CD4-positive, alpha-beta T cell treated with Interleukin-2 at 100 ng/mL for 4 hours (primary cell): ENCODE measurements at regions not wholly inside any gene's neighbourhood (a gene's known extent, or its start where the extent isn't known, plus 50 kb on each side); places are given as distances from the start of the nearest gene placed in this dataset.

Source experiments
- DNase-seq: peaks from one replicate; pipeline ENCODE4 v3.0.0-alpha.2; 2020; ENCODE audit warnings: low spot score

DNA sequence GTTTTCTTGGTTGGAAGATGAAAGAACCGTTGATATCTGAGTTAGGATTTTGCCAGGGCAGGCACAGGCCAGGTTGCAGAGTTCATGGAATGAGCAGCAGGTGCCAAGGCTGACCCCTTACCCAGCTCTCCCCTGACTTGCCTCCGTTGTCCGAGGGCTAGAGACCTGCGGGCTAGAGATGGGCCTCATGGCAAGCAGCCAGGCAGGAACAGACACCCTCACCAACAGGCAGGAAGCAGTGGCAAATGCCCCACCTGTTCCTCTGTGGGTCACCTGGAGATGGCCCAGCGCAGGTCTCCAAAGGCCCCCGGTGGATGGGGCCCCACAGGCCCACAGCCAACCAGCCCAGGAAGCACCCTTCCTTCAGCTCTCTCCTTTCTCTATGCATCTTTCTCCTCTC, 186.7 kb upstream of the PMEPA1 start:
- no peak for DNase-seq

DNA sequence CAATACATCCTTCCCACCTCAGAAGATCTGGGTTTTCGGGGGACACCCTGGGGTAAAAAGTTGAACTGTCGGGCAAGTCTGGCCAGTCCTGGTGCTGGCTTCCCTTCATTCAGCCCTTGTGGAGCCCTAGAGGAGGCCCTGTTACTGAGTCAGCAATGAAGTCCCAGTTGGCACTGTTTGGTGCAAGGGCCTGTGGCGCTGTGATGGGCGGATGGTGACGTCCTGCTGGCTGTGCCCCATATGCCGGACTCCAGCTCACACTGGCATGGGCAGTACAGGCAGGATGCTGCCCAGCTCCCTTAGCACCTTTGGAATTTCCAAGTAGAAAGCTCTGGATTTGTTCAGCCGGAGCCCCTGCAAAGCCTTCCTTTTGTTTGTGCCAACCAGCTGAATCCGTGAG, 186.2 kb upstream of the PMEPA1 start:
- DNase-seq: no peak

DNA sequence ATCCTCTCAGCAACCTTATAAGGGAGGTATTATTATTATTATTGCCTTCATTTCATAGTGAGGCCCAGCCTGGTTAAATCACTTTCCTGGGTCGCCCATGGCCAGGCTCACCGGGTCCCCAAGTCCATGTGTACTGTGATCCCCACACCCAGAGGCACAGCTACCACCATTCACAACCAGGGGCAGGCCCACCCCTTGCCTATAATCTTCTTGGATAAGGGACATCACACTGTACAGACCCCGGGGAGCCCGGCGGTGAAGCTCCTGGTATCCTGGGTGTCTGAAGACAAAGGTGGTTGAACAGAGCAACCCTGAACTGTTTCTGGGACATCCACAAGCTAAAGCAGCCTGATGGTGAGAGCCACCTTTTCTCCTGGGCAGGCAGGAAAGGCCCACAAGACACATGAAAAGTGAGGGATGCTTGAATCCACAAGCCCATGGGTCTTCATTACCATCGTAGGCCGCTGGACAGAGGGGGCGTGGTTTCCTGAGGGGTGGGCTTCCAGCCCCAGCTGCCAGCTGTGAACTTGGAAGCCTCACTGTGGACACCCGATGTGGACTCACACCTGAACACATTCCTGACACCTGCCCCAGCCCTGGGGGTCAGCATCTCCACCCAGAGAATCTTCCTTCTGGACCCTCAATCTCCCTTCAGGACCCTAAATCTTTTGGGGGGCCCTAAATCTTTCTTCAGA, 185.5 kb upstream of the PMEPA1 start:
- DNase-seq: no peak

DNA sequence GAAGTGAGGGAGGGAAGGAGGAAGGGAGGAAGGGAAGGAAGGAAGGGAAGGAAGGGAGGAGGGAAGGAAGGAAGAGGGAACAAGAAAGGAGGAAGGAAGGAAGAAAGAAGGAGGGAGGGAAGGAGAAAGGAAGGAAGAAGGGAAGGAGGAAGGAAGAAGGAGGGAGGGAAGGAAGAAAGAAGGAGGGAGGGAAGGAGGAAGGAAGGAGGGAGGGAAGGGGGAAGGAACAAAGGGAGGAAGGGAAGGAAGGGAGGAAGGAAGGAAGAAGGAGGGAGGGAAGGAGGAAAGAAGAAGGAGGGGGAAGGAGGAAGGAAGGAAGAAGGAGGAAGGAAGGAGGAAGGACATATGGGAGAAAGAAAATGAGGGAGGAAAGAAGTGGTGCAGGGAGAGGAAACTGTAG, 184.7 kb upstream of the PMEPA1 start:
- no peak for DNase-seq

DNA sequence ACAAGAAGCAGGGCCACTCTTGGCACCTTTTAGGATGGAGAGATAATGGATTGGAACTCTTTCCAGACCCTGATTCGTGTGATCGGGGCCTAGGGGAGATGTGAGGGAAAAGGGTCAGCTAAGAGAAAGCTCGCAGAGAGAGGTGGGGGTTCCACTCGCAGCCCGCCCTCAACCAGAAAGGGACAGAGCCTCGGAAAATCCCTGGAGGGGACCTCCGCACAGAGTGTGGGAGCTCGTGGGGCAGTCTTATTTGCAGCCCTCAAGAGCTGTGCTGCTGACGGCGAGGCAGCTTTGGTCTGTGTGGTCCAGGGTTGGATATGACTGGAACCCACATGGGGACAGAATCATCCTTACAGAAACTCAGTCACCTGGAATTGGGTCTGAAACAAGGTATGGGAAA, 184.3 kb upstream of the PMEPA1 start:
- no peak for DNase-seq

DNA sequence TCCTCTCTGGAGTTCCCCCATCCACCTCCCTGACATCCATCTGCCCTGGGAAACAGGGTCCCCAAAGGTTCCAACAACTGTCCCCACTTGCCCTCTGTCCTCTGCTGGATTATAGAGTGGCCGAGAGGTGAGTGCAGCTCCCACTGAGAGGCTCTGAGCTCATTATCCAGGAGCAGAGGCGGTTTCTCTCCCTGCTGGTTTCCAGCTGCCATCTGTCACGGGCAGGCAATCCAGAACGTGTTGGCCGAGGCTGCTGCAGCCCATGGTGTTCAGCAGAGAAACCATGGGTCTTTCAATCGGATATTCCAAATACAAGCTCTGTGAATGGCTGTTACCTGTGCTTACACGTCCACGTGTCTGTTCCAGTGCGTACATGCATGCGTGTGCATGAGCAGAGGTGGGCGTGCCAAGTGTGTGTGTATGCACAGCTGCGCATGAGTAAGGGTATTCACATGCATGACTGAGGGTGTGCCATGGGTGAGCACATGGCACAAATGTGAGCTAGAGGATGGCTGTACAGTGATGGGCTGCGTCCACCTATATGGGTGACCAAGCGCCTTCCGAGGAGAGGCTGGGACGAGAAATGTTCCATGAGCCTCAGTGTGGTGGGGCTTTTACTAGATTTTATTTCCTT, 183.7 kb upstream of the PMEPA1 start:
- DNase-seq: no peak

DNA sequence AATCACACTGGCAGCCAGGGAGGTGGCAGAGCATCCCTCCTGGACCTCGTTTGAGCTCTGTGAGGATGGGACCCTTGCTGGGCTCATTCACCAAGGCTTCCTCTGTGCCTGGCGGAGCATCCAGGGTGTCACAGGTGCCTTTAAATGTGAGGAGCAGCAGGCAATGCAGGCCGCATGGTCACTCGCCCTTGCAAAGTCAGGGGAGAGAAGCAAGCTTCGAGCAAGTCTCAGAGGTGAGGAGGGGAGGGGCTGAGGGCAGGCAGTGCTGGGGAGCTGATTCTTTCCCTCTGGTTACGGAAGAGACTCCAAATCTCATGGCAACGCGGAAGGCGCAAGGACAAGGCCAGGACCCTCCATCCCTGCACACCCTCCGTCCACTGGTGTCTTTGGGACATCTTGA, 182.7 kb upstream of the PMEPA1 start:
- no peak for DNase-seq

DNA sequence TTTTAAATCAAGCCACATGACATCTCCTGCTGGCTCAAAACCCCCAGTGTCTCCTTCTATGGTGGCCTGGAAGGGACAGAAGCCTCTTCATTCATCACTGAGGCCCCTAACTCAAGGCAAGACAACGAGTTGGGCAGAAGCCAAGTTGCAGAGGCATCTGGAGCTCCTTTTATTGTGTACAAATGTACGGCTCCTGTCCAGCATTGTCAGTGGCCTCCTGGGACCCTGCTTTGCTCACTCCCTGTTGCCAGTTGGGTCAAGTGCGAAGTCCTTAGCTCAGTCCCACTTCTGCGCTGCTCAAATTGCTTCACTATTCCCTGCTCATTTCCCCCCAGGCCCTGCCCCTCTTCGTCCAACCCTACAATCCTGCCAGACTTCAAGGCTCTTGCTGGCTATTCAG, 181.2 kb upstream of the PMEPA1 start:
- no peak for DNase-seq

DNA sequence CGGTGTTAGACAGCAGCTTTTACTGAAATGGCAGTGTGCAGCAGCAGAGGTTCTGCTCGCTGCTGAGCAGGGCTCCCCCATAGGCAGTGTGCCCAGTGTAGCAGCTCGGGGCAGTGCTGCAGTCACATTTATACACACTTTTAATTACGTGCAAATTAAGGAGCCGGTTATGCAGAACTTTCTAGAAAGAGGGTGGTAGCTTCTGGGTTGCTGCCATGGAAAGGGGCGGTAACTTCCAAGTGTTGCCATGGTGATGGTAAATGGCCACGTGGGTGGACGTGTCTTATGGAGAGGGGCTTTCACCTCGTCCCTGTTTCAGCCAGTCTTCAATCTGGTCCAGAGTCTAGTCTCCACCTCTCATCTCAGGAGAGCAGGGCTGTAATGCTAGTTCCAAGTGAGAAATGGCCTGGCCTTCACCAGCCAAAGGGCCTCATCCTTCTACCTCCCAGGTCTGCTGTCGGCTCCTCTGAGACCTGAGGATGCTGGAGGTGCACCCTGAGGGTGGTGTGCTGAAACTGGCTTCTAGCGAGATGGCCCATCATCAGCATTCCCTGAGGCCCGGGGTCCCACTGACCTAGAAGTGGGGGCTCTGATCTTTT, 180.5 kb upstream of the PMEPA1 start:
- DNase-seq: no peak

DNA sequence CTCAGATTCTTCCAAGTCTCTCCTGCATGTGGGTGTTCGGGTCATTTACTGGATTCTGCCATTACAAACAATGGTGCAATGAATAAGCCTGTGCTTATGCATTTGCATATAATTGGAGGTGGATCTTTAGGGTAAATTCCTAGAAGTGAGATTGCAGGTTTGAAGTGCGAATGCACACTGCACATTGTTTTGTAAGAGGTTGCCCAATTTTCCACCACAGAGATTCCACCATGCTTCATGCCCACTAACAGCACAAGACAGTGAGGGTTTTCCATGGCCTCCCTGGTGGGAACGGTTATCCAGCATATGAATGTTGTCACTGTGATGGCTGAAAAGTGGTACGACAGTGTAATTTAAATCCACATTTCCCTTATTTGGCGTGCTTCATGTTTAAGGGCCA, 178.8 kb upstream of the PMEPA1 start:
- no peak for DNase-seq

DNA sequence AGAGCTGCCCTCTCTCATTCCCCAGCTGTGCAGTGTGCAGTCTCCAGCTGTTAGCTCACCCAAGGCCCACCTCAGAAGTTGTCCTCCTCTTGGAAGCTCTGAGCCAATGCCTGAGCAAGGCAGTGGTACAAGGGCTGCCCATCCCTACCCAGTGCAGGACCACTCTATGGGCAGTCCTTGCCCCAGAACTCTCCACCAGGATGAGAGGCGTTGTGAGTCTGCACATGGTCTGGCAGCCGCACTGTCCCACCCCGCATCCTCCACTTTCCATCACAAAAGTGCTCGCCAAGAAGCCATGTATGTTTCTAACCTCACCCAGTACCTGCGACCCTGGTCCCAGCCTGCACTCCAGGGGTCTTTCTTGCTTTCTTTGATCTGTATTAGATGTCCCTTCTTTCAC, 175.1 kb upstream of the PMEPA1 start:
- no peak for DNase-seq

DNA sequence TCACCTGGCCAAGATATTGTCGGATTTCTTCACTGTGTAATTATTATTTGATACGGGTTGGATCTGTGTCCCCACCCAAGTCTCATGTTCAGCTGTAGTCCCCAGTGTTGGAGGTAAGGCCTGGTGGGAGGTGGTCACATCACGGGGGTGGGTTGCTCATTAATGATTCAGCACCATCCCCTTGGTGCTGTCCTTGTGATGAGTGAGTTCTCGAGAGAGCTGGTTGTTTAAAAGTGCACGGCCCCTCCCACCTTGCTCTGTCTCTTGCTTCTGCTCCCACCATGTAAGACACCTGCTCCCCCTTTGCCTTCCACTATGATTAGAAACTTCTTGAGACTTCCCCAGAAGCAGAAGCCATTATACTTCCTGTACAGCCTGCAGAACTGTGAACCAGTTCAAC, 173.9 kb upstream of the PMEPA1 start:
- DNase-seq: no peak

DNA sequence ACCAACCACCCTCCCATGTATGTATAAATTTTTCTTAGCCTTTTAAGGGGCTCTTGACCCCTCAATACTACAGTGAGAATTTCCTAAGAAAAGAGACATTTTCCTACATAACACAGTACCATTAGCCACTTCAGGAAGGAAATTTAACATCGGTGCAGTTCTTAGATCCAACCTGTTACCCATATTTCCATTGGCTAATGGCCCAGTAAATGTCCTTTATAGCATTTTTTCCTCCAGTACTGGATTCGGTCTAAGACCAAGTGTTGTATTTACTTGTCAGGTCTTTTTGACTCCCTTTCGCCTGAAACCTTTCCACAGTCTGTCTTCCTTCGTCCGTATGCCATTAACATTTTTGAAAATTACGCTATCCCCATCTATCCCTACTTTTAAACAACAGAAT, 173.4 kb upstream of the PMEPA1 start:
- DNase-seq: no peak

DNA sequence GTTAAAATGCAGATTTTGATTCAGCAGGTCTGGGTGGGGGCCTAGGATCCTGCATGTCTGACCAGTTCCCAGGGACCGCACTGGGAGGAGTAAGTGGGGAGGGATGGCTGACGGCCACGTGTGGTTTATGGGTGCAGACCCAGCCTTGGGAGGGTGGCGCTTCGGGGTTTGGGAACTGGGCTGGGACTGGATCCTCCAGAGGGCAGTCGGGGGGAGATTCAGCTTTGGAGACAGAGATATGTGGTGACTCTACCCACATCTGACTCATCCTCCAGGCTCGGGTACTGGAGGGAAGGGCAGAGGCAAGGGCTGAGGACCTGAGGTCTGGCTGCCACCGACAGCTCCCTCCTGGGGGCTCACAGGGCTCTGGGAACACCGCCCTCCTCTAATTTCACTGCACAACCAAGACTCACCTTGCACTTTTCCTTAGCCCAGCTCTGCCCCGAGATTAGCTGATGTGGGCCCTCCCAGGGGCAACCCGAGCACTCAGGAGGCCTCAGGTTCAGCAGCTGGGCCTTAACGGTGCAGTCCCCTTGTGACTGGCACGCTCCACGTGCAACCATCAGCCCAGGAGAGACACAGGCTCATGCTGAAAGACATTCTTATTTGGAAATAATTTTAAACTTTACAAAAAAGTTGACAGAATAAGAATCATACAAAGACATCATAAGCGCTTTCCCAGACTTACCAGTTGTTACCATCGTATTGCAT, 172.8 kb upstream of the PMEPA1 start:
- no peak for DNase-seq

DNA sequence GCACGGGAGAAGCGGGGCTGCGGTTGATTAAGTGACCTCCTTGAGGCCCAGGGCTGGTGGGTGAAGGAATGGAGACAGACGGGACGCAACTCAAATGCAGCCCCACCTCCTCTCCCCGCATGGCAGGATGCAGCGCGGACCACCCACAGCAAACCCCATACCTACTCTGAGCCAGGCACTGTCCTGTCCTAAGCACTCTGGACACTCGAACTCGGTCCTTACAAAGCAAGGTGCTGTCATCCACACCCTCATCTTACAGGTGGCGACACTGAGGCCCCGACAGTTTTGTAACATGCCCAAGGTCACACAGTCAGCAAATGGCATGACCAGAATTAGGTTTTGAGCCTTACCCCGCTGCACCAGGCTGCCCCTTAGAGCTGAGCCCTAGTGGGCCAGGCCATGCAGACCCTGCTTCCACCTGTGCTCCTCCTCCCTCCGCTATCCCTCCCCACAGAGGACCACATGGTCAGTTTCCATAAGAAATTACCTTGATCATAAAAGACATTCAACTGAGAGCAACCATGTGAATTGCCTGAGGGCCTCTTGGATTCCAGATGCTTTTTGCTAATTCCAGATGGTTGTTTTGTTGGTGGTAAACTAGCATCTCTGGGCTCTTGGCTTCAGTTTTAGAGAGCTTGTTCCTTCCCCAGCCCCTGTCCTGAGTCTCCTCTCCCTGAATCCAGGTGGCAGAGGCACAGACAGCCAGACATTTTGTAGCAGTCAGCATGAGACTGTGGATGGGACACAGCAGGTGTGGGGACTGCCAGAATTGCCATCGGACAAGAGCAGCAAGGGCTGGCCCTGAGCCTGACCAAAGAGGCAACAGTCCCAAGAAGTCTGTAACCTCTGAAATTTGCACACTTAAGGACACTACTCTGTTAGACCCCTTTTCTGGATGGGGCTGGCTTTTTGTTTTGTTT, 171.9 kb upstream of the PMEPA1 start:
- no peak for DNase-seq

DNA sequence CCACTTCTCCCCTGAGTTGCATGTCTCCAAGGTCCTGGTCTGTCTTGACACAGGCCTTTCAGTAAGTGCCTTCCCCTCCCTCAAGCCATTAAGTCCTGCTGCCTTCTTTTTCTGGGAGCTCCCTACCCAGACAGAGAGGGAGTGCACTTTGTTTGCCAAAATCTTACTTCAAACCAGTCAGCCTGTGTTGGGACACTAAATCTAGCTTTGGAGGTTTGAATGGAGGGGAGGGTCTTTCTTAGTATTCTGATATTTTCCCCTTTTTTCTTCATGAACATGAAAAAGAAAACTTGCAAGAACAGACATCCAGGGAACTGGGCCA, 170.7 kb upstream of the PMEPA1 start:
- DNase-seq: no peak

DNA sequence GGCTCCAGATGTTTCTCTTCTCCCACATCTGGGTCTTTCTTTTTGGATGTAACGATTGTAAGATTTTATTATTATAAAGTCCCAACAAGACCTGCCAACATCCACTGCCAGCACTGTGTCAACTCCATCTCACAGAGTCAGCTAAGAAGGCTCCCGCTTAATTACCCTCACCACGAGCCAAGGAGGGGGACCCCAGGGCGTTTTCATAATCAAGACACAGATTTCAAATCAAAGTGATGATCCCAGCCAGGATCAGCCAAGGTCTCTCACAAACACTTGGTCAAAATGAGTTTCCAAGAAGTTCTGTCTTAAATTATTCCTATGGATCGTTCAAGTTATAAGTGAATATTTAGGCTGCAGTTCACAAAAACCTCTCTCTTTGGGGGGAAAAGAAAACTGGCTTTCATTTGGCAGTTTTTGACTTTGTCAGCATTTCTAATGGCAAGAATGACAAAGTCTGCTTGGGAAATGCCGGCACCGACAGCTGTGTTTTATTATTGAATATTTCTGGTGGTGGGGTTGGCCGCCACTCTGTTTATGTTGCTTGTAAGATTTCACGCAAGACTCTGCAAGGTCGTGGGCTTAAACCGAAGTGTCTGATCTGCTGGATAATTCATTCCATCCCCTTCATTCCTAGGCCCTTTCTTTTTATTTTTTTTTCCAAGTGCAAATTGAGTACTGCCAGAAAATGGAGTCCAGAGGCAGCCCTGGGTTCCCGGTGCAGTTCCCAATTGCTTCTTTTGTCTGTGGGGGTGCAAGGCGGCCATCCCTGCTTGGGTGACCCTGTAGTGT, 170.2 kb upstream of the PMEPA1 start:
- no peak for DNase-seq

DNA sequence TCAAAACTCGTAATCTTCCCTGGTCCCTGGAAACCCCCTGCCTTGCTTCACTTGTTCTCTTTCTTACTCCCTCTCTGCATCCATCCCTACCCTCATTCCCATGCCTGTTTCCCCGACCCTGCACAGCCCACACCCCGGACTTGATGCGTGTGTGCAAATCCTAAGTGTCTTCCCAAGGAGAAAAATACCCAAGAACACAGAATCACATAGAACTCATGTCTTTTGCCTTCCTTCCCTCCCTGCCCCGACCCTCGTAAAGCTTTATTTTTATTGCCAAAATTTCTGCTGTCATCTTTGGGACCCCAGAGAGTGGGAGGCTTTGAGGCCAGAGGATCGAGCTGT, 169.6 kb upstream of the PMEPA1 start:
- DNase-seq: no peak

DNA sequence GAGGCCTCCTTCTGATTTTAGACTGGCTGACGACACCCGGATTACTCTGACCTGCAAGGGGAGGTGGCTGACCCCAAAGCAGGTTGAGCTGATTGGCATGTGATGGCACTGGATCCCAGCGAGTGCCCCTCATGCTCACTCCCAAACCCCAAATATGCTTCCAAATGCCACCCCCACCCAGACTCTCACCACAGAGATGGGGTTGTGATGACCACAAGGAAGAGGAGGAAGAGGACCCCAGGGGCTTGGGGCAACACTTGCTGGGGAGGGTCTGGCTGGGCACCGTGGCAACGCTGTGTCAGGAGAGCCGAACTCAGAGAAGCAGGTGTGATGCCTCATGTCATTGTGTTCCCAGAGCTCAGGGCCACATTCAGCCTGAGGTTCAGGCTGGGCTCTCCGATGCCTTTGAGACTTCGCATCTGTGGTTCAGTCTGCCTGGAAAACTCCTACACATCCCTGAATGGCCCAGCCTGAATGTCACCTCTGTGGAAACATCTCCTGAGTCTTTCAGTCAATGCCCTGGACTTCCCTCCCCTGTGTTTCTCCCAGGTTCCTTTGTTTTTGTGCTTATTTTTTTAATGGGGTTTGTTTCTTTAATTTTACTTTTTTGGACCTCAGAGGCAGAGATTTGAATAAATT, 169.1 kb upstream of the PMEPA1 start:
- DNase-seq: no peak

DNA sequence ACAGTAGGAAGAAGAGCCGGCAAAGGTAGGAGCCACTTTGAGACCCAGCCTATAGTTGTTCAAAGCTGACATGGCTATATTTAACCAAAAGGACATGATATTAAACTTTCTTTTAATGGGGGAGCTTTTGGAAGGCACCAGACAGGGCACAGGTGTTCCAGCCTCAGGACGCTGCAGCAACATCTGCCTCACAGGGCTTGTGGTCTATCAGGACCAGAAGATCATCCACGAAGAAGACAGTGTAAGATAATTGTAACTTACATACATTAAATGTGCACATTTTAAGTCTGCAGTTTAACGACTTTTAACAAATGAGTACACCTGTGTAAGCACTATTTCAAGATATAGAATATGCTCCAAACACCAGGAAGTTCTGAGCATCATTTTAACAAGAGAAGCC, 168.2 kb upstream of the PMEPA1 start:
- DNase-seq: no peak
